ENCODE measurements at regions not wholly inside any gene's neighbourhood (a gene's known extent, or its start where the extent isn't known, plus 50 kb on each side); places are given as distances from the start of the nearest gene placed in this dataset.

- H3K27ac Mint-ChIP-seq = peak overlapping the region; percentile 14; the same call in 1 of the 2 replicates
Measured at GRCh38 chr4:170231377-170231776, 141.6 kb upstream of the AADAT start.

More at GRCh38 chr4:170231377-170231776, 141.6 kb upstream of the AADAT start:
- no peaks in the 10 kb centered on the region for H3K9me2 ChIP-seq (ENCODE audit: insufficient read depth)
- H3K9me3 Mint-ChIP-seq = no peaks in the 10 kb centered on the region
- H2AFZ ChIP-seq = no peak overlapping the region; the same call in 1 of the 2 replicates
- no peak for DNase-seq (ENCODE audit: low spot score)
- H3K27me3 Mint-ChIP-seq (ENCODE audit: insufficient read depth, low read depth, poor library complexity) = no peaks in the 10 kb centered on the region
- no peaks in the 10 kb centered on the region for H3K4me1 ChIP-seq (ENCODE audit: insufficient read depth)
- no peaks in the 10 kb centered on the region for H3K27me3 ChIP-seq (ENCODE audit: insufficient read depth)
- no peak overlapping the region for H3K4me3 ChIP-seq
- H3K4me2 ChIP-seq = no peak overlapping the region
- no peaks in the 10 kb centered on the region for H3K36me3 Mint-ChIP-seq (ENCODE audit: low read depth)
- H3K79me2 ChIP-seq (replicated peaks; ENCODE audit: insufficient read depth) = no peaks in the 10 kb centered on the region
- no peaks in the 10 kb centered on the region for H4K20me1 ChIP-seq (replicated peaks; ENCODE audit: insufficient read depth)
- no peak for ATAC-seq
- H3K36me3 ChIP-seq (ENCODE audit: insufficient read depth) = no peaks in the 10 kb centered on the region
- no peak overlapping the region for H3K4me3 Mint-ChIP-seq
- no peak overlapping the region for H3K27ac ChIP-seq (ENCODE audit: low read depth)
- H3F3A ChIP-seq (replicated peaks; ENCODE audit: low read depth) = no peaks in the 10 kb centered on the region
- H3K4me1 Mint-ChIP-seq = peaks cover 2% of the 10 kb centered on the region; the same call in 1 of the 3 replicates
- TF ChIP-seq ZNF462 (CRISPR knock-in tag; IDR thresholded peaks at IDR 0.05) (no peak), ETS1 (IDR thresholded peaks at IDR 0.05) (no peak), NANOG (IDR thresholded peaks at IDR 0.05; ENCODE audit: borderline replicate concordance) (no peak), ZNF331 (CRISPR knock-in tag; IDR thresholded peaks at IDR 0.05; ENCODE audit: low read depth) (no peak), EZH2phosphoT487 (IDR thresholded peaks at IDR 0.05; ENCODE audit: unreplicated experiment) (no peak), STAT1 (IDR thresholded peaks at IDR 0.05; ENCODE audit: unreplicated experiment) (no peak), JUNB (IDR thresholded peaks at IDR 0.05; ENCODE audit: unreplicated experiment) (no peak), ZNF114 (CRISPR knock-in tag; IDR thresholded peaks at IDR 0.05) (no peak), EZH2 (IDR thresholded peaks at IDR 0.05; ENCODE audit: low read depth, unreplicated experiment) (no peak), CTCF (conservative IDR thresholded peaks at IDR 0.05; ENCODE audit: low read depth in 2 of 2) (no peak), CREB1 (CRISPR knock-in tag; IDR thresholded peaks at IDR 0.05; ENCODE audit: low read depth) (no peak), REST (IDR thresholded peaks at IDR 0.05; ENCODE audit: unreplicated experiment) (no peak), POLR2AphosphoS5 (IDR thresholded peaks at IDR 0.05; ENCODE audit: low read depth) (no peak)

Measured in GM23338 (cell line).